GM12891 (cell line): ENCODE measurements at regions not wholly inside any gene's neighbourhood (a gene's known extent, or its start where the extent isn't known, plus 50 kb on each side); places are given as distances from the start of the nearest gene placed in this dataset.

ENCODE experiments used
- POLR2A ChIP-seq: IDR thresholded peaks from 2 replicates; pipeline ENCODE4 v1.6.1; 2011; ENCODE audit warnings: low read depth, low read length, control low read depth
- POLR2AphosphoS5 ChIP-seq: IDR thresholded peaks from 2 replicates; pipeline ENCODE4 v1.6.1; 2011; ENCODE audit warnings: low read depth, low read length, control low read depth
- SPI1 ChIP-seq: IDR thresholded peaks from 2 replicates; pipeline ENCODE4 v1.6.1; 2011; ENCODE audit warnings: low read depth, low read length, control low read depth

DNA sequence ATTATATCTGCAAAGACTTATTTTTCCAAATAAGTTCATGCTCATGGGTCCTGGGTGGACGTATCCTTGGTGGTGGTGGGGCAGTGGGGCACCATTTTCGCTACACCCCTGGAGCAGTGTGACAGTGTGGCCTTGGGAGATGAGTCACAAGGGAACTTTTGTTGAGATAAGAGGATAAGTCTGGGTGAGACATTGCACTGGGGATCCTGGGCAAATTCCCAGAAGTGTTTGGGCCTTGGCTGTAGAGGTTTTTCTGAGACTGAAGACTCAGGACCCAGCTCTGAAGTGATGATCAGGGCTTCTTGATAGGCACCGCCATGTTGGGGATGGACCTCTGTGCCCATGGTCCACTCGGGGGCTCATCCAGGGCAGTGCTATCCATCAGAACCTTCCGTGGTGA lies 149.4 kb downstream of the MACROH2A1 start:
- TF ChIP-seq SPI1 (no peak), POLR2A (no peak), POLR2AphosphoS5 (no peak)
